Choroid plexus epithelial cell (primary cell): ENCODE measurements at regions not wholly inside any gene's neighbourhood (a gene's known extent, or its start where the extent isn't known, plus 50 kb on each side); places are given as distances from the start of the nearest gene placed in this dataset.
"Not testable (repeated sequence)": the region's sequence is repeated elsewhere in the genome, so short reads cannot be mapped to it uniquely, and the experiment has no call there.

ENCODE experiments used
- DNase-seq: peaks from one replicate; pipeline ENCODE4 v3.0.0-alpha.2; 2010; ENCODE audit warnings: low read depth
- H3K4me3 ChIP-seq: 2 replicates; pipeline ENCODE4 v1.5.1; 2011; ENCODE audit warnings: low read depth, mild to moderate bottlenecking, control low read depth, low read length, moderate library complexity
- CTCF ChIP-seq: conservative IDR thresholded peaks from 2 replicates; pipeline ENCODE4 v1.5.1; 2011; ENCODE audit warnings: low read depth, mild to moderate bottlenecking, control low read depth, inconsistent platforms, low read length, moderate library complexity

- no peak for DNase-seq
- H3K4me3 ChIP-seq, result no peak overlapping the region
- TF ChIP-seq CTCF, result no peak
Observed at GRCh38 chr2:240259924-240260529, 119.6 kb upstream of the OTOS start.

- DNase-seq, result no peak
- TF ChIP-seq CTCF, result no peak
- H3K4me3 ChIP-seq, result no peak overlapping the region
Observed at GRCh38 chr2:240260664-240261063, 120.2 kb upstream of the OTOS start.

- not testable (repeated sequence) for DNase-seq, H3K4me3 ChIP-seq
Observed at GRCh38 chr2:240262578-240262977, 122.1 kb upstream of the OTOS start.

- no peak for DNase-seq
- no peak for TF ChIP-seq CTCF
- no peak overlapping the region for H3K4me3 ChIP-seq
Observed at GRCh38 chr2:240269380-240269779, 128.9 kb upstream of the OTOS start.

- no peak for TF ChIP-seq CTCF
- no peak overlapping the region for H3K4me3 ChIP-seq
- DNase-seq, result no peak
Observed at GRCh38 chr2:240269886-240270285, 129.4 kb upstream of the OTOS start.

GRCh38 chr2:240271716-240272341 is 131.4 kb upstream of the OTOS start:
- TF ChIP-seq CTCF, result no peak
- H3K4me3 ChIP-seq, result no peak overlapping the region
- DNase-seq, result no peak

- TF ChIP-seq CTCF, result no peak
- H3K4me3 ChIP-seq, result no peak overlapping the region
- DNase-seq, result no peak
Observed at GRCh38 chr2:240275386-240275785, 134.9 kb upstream of the OTOS start.
